Neural progenitor cell (in vitro differentiated cells): ENCODE measurements at regions not wholly inside any gene's neighbourhood (a gene's known extent, or its start where the extent isn't known, plus 50 kb on each side); places are given as distances from the start of the nearest gene placed in this dataset.

Source experiments
- EZH2 ChIP-seq: fragments of 200-600 bp; sonication (generic); IDR thresholded peaks from 2 replicates; pipeline ENCODE4 v1.6.1; 2017; ENCODE audit warnings: antibody characterized with exemption, mild to moderate bottlenecking, moderate library complexity
- EZH2phosphoT487 ChIP-seq: fragments of 200-600 bp; sonication (generic); IDR thresholded peaks from 2 replicates; pipeline ENCODE4 v1.6.1; 2017; ENCODE audit warnings: antibody characterized with exemption
- TF ChIP-seq, protein P1 (sequence below): fragments of 200-600 bp; sonication (generic); IDR thresholded peaks from 2 replicates; pipeline ENCODE4 v1.5.1; 2017; ENCODE audit warnings: antibody characterized with exemption, mild to moderate bottlenecking

DNA sequence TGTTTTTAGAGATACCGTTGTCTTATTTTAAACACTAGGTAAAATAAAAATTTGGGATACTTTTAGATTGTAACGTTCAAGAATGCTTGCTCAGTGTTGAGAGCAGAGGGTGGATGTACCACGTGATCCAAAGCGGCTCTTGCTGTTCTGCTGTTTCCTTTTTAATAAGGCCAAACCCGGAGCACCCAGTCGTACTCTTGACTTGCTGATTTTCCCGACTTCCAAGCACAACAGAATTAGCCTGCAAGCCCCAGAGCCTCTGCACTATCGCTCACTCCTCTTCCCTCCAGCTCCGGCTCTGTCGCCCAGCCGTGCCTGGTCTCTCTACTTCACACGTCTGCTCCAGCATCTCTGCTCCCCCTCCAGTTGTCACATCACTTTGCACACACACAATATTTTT, 77.3 kb downstream of the EMP1 start:
- TF ChIP-seq, protein P1, sequence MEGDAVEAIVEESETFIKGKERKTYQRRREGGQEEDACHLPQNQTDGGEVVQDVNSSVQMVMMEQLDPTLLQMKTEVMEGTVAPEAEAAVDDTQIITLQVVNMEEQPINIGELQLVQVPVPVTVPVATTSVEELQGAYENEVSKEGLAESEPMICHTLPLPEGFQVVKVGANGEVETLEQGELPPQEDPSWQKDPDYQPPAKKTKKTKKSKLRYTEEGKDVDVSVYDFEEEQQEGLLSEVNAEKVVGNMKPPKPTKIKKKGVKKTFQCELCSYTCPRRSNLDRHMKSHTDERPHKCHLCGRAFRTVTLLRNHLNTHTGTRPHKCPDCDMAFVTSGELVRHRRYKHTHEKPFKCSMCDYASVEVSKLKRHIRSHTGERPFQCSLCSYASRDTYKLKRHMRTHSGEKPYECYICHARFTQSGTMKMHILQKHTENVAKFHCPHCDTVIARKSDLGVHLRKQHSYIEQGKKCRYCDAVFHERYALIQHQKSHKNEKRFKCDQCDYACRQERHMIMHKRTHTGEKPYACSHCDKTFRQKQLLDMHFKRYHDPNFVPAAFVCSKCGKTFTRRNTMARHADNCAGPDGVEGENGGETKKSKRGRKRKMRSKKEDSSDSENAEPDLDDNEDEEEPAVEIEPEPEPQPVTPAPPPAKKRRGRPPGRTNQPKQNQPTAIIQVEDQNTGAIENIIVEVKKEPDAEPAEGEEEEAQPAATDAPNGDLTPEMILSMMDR: no peak
- TF ChIP-seq EZH2phosphoT487 (no peak), EZH2 (no peak)
